Stimulated activated CD4-positive, alpha-beta T cell treated with anti-CD3 and anti-CD28 coated beads, Interleukin-1b, Interleukin-23, amount 100 ng/mL, for 4 hours (primary cell): ENCODE measurements at regions not wholly inside any gene's neighbourhood (a gene's known extent, or its start where the extent isn't known, plus 50 kb on each side); places are given as distances from the start of the nearest gene placed in this dataset.

Experiments
- DNase-seq, 2 donors: peaks; one replicate each; pipeline ENCODE4 v3.0.0-alpha.2; 2020; ENCODE audit warnings: low read depth in 2 of 2

DNA sequence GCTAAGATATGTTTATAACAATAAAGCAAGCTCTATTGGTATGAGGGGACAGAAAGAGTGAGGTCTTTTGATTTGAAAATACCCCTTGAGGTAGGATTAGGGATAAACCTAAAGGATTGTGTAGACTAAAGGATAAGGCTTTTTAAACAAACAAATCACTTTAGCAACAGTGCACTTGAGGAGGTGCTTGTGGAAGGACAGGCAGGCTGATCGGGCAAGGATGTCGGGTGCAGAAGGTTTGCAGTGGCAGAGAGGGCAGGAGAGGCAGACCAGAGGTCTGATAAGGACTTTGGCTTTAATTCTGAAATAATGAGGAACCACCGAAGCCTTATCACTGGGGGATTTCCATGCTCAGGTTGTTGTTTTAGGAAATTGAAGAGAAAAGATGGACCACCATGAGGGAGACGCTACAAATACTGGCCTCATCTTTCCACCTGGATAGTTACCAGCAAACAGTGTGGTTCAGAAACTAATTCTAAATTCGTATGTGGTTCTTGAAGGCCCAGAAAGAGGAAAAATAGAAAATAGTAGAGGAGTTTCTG, 119.5 kb upstream of the KLF6 start:
- DNase-seq = no peak

DNA sequence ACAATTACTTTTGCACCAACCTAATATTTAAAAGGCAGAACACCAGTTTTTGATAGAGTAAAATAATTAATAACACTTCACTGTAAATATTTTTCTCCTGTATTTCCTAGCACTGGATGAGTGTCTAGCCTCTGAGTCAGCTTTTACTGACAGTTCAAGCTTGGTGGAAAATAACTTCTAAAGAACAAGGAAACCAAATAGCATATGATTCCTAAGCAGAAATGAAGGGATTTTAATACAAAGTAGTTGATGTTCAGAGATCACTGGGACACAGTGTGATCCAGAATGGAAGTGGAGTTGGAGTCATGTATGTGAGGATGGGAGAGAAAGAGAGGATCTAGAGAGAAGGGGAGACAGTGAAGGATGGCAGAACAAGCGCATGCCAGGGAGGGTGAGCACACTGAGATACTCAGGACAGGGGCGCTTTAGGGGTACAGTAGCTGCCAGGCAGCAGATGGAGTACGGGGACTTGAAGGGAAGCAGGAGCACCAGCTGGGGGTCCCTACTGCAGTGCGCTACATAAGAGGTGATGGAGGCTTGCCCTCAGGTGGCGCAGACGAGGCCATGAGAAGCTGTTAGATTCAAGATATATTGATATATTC, 117.9 kb upstream of the KLF6 start:
- no peak for DNase-seq

- DNase-seq = no peak
Measured at GRCh38 chr10:3902054-3902808, 117.2 kb upstream of the KLF6 start.

DNA sequence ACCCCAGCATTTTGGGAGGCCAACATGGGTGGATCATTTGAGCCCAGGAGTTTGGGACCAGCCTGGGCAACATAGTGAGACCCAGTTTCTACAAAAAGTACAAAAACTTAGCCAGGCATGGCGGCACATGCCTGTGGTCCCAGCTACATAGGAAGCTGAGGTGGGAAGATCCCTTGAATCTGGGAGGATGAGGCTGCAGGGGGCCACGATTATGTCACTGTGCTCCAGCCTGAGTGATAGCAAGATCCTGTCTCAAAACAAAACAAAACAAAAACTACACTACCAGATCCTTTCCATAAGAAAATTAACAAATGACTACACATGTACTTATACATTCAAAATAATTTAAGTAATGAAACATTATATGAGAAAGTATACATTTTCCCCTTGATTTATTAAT, 116.4 kb upstream of the KLF6 start:
- DNase-seq = no peak

DNA sequence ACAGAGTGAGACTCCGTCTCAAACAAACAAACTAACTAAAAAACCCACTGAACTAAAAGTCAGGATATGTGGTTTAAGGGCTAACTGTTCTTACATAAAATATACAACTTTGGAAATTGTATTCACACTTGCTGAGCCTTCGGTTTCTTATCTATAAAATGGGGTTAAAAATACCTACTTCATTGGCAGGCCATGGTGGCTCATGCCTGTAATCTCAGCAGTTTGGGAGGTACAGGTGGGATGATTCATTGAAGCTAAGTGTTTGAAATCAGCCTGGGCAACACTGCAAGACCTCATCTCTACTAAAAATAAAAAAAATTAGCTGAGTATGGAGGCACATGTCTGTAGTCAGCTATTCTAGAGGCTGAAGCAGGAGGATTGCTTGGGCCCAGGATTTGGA, 115.4 kb upstream of the KLF6 start:
- DNase-seq = no peak

- DNase-seq = no peak
Measured at GRCh38 chr10:3898821-3899220, 113.8 kb upstream of the KLF6 start.

DNA sequence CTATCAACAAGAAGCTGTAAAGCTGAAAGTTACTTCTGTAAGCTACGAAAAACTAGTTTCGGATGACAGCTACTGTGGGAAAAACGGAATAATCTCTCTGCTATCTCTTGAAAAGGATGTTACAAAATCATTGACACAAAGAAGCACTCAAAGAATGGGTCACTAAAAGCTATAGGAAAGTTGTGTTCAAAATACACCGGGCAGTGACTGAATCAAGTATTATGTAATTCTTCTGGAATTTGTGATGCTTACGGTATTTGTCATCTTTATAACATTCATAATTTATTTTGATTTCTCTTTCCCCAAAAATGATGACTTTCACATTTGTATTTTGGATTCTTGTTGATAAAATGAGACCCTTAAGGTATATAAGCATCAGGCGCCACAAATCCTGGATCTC, 112.1 kb upstream of the KLF6 start:
- no peak for DNase-seq

- DNase-seq = no peak
Measured at GRCh38 chr10:3896161-3896560, 111.2 kb upstream of the KLF6 start.

DNA sequence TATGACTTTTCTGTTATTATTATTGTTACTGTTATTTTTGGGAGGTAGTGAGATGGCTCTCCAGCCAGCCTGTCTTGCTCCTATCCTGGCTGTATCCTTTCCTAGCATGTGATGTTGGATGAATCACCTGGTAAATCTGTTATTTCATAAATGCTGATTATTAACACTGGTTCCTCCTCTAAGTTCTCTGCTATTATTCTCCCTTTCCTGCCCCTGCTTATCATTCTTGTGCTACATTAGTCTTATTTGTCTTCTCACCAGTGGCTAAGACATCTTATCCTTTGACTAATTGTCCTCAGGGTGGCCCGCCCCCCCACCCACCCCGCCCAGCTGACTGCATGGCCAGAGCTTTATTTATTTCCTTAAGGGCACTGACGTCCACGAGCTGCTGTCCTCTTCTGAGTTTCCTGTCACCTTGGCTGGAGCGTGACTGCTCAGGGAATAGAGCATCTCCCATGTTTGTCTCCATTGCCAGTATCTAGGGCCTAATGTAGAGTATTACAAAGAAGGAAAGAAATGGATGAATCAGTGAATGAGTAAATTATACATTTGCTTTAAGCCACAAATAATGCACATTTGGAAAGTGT, 110.1 kb upstream of the KLF6 start:
- DNase-seq = no peak

- DNase-seq = no peak
Measured at GRCh38 chr10:3893901-3894563, 109.0 kb upstream of the KLF6 start.

GRCh38 chr10:3892440-3893425, 107.7 kb upstream of the KLF6 start:
- no peak for DNase-seq

GRCh38 chr10:3891396-3891795, 106.4 kb upstream of the KLF6 start:
- DNase-seq = no peak

DNA sequence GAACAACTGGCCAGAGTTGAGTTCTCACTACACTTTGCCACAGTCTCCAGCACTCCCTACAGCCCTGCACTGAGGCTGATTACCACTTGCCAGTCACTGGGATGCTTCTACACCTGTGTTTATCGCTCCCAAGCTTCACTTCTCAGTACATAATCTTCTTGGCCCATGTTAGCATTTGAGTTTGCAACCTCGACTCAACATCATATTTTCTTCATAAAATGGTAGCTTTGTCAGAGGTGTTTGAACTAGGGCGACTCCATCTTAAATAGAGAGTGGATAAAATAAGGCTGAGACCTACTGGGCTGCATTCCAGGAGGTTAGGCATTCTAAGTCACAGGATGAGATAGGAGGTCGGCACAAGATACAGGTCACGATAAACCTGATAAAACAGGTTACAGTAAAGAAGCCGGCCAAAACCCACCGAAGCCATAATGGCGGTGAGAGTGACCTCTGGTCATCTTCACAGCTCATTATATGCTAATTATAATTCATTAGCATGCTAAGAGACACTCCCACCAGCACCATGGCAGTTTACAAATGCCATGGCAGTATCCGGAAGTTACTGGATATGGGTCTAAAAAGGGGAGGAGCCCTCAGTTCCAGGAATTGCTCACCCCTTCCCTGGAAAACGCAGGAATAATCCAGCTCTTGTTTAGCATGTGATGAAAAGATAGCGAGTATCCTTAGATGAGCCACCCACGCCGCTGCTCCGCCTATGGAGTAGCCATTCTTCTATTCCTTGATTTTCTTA, 105.8 kb upstream of the KLF6 start:
- no peak for DNase-seq

DNA sequence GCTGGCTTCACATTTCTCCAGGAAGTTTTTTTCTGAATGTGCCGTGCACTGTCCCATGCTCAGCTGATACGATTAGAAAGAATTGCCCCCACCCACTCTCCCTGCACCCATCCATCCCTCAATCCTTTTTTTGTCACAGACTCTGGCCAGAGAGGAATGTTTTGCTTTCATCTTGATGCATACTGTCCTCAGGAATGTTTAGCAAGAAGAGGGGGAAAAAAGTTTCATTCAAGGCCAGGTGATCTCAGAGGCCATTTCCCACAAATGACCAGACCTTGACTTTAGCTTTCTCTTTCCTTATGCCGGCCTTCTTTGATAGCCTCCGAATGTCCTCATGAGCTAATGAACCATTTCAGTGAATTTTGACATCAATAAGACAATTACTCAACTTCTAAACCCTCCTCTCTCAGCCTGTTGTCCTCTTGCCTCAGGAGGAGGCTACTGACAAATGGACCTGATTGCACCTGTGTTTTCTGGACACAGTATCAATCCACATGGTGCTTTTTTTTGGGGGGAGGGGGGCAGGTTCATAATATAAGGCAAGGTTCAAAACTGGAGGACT, 105.0 kb upstream of the KLF6 start:
- no peak for DNase-seq

DNA sequence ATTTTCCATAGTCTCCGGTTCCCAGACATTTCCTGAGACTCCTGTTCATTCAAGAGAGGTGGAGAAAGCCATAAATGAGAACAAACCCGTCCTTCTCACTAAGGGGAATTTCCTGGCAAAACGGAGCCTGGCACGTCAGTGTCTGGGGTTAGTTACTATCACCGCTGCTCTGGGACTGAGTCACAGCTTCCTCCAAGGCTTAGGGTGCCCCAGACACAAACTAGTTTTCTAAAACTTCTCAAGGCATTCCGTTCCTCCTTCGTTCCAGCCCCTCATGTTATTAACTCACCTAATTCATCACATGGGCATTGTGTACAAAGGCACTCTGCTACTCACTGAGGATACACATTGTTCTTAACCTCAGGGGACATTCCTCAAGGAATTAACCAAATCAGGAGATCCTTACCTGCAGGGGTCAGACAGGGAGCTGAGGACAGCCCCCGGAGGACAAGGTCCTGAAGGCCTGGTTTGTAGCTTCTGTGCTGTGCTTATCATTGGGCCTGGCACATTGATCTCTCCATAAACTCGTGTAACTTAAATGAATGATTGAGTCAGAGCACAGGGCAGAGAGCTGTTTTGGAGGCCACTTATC, 103.0 kb upstream of the KLF6 start:
- peak; percentile 14 to 46 for DNase-seq

DNA sequence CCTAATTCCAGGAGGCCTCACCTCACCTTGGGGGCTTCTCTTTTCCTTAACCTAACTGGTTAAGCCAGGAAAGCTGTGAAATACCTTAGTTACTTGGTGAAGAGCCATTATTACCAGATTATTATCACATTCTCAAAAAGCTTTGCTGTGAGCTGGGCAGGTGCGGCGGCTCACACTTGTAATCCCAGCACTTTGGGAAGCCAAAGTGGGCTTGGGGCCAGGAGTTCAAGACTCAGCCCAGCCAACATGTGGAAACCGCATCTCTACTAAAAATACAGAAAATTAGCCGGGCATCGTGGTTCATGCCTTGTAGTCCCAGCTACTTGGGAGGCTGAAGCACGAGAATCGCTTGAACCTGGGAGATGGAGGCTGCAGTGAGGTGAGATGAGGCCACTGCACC, 102.4 kb upstream of the KLF6 start:
- no peak for DNase-seq

DNA sequence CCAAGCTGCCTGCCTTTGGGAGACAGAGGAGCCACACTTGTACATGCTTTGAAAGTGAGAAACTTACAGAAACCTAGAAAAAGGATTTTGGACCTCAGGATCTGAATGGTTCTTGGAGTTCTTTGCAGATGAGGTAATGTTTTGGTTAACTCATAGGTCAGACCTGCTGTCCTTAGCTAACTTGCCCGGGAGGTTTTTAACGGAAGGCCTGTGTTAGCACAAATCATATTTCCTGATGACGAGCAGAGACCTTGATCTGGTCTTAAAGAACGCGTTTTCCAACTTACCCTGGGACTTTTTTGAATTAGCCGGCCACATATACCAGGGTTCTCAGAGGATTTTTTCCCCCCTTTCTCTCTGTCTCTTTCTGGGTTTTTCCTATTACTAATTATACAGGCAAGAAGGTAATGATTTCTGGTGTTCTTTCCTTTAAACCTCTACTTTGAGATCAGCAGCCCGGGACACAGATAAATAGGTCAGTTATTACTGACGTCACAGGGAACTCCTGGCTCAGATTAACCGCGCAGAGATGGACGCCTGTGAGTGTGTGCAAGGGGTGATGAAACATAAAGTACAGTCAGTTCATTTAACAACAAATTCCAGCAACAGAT, 101.7 kb upstream of the KLF6 start:
- DNase-seq = no peak

DNA sequence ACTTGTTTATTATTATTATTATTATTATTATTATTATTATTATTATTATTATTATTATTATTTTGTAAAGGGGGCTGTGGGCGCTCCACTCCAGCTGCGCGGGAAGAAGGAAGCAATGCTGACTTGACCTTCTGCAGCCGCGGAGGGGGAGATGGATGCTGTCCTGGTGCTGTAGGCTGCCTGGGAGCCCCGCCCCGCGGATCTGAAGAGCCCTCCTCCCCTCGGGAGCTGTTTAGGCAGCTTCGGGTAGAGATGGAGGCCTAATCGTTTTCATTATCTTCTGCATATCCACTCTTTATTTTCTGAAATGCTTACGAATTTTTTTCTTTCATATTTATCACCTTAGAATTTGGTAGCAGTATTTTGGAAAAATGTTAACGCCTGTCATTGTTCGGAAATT, 101.2 kb upstream of the KLF6 start:
- no peak for DNase-seq

DNA sequence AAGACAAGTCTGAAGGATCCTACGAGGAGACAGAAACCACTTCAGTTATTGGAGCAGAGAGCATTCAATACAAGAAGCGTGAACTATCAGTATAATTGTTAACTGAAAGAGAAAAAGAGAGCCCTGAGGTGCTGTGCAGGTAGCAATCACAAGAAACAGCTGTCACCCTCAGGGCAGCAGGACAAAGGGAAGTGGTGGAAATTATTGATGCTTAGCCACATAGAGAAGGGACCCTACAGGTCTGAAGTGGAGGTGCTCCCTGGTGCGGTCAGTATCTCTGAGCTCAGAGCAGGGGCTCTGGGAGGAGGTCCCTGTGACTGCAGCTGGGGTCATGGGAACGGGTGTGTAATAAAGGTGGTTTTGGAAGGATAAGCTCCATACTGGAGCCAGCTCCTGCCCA, 97.8 kb upstream of the KLF6 start:
- no peak for DNase-seq
